Nephron progenitor cell (in vitro differentiated cells): ENCODE measurements at regions not wholly inside any gene's neighbourhood (a gene's known extent, or its start where the extent isn't known, plus 50 kb on each side); places are given as distances from the start of the nearest gene placed in this dataset.

ENCODE experiments used
- DNase-seq: peaks from one replicate; pipeline ENCODE4 v3.0.0; 2021
- H3K27ac Mint-ChIP-seq: 2 replicates; pipeline ENCODE4 v1.8.0; 2021; ENCODE audit warnings: mild to moderate bottlenecking, moderate library complexity, mixed read lengths
- H3K27me3 Mint-ChIP-seq: 2 replicates; pipeline ENCODE4 v1.8.0; 2021; ENCODE audit warnings: mild to moderate bottlenecking, low read depth, mixed read lengths; ENCODE audit not compliant: poor library complexity
- H3K36me3 Mint-ChIP-seq: 2 replicates; pipeline ENCODE4 v1.8.0; 2021; ENCODE audit warnings: low read depth, mixed read lengths
- H3K4me1 Mint-ChIP-seq: 2 replicates; pipeline ENCODE4 v1.8.0; 2021; ENCODE audit warnings: mixed read lengths
- H3K4me3 Mint-ChIP-seq: 2 replicates; pipeline ENCODE4 v1.8.0; 2021; ENCODE audit warnings: mild to moderate bottlenecking, moderate library complexity, mixed read lengths
- H3K9me3 Mint-ChIP-seq: 2 replicates; pipeline ENCODE4 v1.8.0; 2021; ENCODE audit warnings: mild to moderate bottlenecking, moderate library complexity, mixed read lengths
- TF ChIP-seq, protein P1 (sequence below): fragments of 200-600 bp; sonication (generic); IDR thresholded peaks from 2 replicates; pipeline ENCODE4 v1.5.0; 2021; ENCODE audit warnings: antibody characterized with exemption

- H3K9me3 Mint-ChIP-seq = no peaks in the 10 kb centered on the region
- no peaks in the 10 kb centered on the region for H3K4me1 Mint-ChIP-seq
- no peaks in the 10 kb centered on the region for H3K36me3 Mint-ChIP-seq
- TF ChIP-seq, protein P1, sequence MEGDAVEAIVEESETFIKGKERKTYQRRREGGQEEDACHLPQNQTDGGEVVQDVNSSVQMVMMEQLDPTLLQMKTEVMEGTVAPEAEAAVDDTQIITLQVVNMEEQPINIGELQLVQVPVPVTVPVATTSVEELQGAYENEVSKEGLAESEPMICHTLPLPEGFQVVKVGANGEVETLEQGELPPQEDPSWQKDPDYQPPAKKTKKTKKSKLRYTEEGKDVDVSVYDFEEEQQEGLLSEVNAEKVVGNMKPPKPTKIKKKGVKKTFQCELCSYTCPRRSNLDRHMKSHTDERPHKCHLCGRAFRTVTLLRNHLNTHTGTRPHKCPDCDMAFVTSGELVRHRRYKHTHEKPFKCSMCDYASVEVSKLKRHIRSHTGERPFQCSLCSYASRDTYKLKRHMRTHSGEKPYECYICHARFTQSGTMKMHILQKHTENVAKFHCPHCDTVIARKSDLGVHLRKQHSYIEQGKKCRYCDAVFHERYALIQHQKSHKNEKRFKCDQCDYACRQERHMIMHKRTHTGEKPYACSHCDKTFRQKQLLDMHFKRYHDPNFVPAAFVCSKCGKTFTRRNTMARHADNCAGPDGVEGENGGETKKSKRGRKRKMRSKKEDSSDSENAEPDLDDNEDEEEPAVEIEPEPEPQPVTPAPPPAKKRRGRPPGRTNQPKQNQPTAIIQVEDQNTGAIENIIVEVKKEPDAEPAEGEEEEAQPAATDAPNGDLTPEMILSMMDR = no peak
- H3K4me3 Mint-ChIP-seq = no peak overlapping the region
- H3K27ac Mint-ChIP-seq = peak overlapping the region; percentile 74
- DNase-seq = no peak
- H3K27me3 Mint-ChIP-seq = no peaks in the 10 kb centered on the region
Observed at GRCh38 chr3:484341-484740, 287.8 kb downstream of the CHL1 start.

- Mint-ChIP-seq H3K36me3 (no peaks in the 10 kb centered on the region), H3K4me1 (no peaks in the 10 kb centered on the region), H3K27me3 (no peaks in the 10 kb centered on the region), H3K9me3 (no peaks in the 10 kb centered on the region), H3K4me3 (no peak overlapping the region), H3K27ac (no peak overlapping the region)
- DNase-seq = no peak
- TF ChIP-seq, protein P1 = no peak
Observed at GRCh38 chr3:487614-488013, 291.1 kb downstream of the CHL1 start.

DNA sequence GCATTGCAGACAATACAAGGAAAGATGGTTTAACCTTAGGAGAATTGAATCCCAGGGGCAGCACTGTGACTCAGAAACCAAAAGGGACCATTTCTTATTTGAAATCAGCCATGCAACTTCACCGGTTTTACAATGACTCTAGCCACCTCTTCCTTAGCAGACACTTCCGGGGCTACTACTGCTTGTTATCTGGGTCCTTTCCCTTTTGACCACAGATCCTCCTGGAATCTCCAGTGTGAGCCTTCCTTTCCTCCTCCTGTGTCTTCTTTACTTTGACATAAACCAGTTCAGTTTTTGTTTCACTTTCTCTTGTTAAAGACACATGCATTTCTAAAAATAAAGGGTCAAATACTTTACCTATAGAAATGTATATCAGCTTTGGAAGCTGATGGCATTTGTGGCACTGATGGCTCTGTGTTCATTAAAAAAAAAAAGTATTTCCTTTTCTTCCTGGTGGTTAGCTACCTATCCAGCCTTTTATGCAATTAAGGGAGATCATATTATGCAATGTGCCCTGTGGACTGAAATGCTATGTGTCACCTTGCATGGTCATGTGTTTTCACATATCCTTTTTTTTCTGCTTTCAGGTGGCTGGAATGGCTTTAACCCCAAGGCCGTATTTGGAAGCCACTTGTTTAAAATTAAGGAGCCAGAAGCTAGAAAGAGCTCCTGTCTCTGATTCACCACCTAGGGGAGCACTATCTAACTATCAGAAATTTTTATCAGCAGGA is 296.2 kb downstream of the CHL1 start:
- no peak for DNase-seq
- Mint-ChIP-seq H3K9me3 (no peaks in the 10 kb centered on the region), H3K27ac (no peak overlapping the region), H3K4me3 (no peak overlapping the region), H3K27me3 (peaks cover 3% of the 10 kb centered on the region), H3K36me3 (no peaks in the 10 kb centered on the region), H3K4me1 (no peaks in the 10 kb centered on the region)
- TF ChIP-seq, protein P1 = no peak

- DNase-seq = no peak
- Mint-ChIP-seq H3K4me1 (no peaks in the 10 kb centered on the region), H3K36me3 (no peaks in the 10 kb centered on the region), H3K27me3 (peaks cover 3% of the 10 kb centered on the region), H3K4me3 (no peak overlapping the region), H3K27ac (no peak overlapping the region), H3K9me3 (no peaks in the 10 kb centered on the region)
- TF ChIP-seq, protein P1 = no peak
Observed at GRCh38 chr3:494190-494589, 297.6 kb downstream of the CHL1 start.

DNA sequence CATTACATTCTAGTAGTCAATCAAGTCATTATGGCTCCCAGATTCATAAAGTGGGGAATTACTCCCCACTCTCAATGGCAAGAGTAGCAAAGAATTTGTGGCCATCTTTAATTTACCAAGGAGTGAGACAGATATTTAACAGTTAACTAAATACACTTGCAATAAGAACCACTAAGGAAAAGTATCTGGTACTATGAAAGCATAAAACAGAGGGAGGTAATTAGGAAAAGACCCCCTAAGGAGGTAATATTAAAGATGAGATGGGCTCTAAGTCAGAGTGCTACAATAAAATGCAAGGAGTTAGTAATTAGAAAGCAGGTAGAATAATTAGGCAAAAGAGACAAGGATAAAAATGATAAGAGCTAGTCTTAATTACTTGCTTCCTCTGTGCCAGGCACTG is 301.9 kb downstream of the CHL1 start:
- Mint-ChIP-seq H3K36me3 (no peaks in the 10 kb centered on the region), H3K9me3 (no peaks in the 10 kb centered on the region), H3K4me3 (no peak overlapping the region), H3K4me1 (no peaks in the 10 kb centered on the region), H3K27me3 (peaks cover 3% of the 10 kb centered on the region), H3K27ac (no peak overlapping the region)
- TF ChIP-seq, protein P1 = no peak
- DNase-seq = no peak
